WI38 (cell line): ENCODE measurements at regions not wholly inside any gene's neighbourhood (a gene's known extent, or its start where the extent isn't known, plus 50 kb on each side); places are given as distances from the start of the nearest gene placed in this dataset.

Source experiments
- H3K4me3 ChIP-seq: 2 replicates; pipeline ENCODE4 v1.5.1; 2011; ENCODE audit warnings: low read depth, mild to moderate bottlenecking, control low read depth, low read length
- TF ChIP-seq, protein P1 (sequence below): IDR thresholded peaks from 2 replicates; pipeline ENCODE4 v1.5.1; 2012; ENCODE audit warnings: low read depth, mild to moderate bottlenecking, control low read depth, low read length

DNA sequence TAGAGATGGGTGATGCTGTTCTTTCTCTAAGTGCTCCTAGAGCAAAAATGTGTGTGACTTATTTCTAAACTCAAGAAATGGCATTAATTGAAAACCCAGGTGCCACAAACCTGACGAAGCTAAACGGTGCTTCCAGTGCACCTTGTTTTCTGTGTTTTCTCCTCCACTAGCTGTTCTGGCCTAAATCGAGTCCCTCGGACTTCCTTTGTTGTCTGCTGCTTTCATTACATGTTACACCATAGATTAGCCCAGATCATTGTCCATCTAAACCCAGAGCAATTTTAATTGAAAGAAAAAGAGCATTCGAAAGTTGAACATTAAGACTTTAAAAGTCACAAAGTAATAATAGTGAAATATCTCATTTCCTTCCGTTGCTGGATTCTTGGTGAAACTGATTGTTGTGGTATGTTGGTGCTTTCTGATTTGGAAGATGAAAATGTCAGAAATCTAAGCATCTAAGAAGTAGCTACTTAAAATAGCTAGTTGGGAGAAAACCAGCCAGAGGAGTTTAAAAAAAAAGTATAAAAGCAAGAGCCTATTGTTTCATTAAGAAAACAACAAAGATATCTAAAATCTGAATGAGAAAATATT is 219.6 kb upstream of the G2E3 start:
- TF ChIP-seq, protein P1, sequence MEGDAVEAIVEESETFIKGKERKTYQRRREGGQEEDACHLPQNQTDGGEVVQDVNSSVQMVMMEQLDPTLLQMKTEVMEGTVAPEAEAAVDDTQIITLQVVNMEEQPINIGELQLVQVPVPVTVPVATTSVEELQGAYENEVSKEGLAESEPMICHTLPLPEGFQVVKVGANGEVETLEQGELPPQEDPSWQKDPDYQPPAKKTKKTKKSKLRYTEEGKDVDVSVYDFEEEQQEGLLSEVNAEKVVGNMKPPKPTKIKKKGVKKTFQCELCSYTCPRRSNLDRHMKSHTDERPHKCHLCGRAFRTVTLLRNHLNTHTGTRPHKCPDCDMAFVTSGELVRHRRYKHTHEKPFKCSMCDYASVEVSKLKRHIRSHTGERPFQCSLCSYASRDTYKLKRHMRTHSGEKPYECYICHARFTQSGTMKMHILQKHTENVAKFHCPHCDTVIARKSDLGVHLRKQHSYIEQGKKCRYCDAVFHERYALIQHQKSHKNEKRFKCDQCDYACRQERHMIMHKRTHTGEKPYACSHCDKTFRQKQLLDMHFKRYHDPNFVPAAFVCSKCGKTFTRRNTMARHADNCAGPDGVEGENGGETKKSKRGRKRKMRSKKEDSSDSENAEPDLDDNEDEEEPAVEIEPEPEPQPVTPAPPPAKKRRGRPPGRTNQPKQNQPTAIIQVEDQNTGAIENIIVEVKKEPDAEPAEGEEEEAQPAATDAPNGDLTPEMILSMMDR = no peak
- H3K4me3 ChIP-seq = no peak overlapping the region

DNA sequence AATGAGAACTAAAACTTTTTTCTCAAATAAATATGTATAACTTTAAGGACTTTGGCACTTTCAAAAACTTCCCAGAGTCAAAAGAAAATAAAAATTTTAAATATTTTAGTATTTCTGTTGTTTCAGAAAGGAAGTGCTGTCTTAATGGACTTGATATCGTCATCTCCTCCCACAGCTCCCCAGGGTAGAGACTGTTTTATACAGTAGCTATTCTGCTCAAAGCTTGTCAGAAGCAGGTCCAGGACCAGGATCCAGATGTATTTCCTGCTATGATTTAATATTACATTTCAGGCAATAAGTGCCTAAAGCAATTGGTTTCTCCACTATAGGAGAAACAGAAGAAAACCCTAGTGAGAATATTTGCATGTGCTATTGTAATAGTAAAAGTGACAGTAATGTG is 218.5 kb upstream of the G2E3 start:
- TF ChIP-seq, protein P1 = no peak
- no peak overlapping the region for H3K4me3 ChIP-seq

- TF ChIP-seq, protein P1 = no peak
- no peak overlapping the region for H3K4me3 ChIP-seq
Measured at GRCh38 chr14:30345511-30345910, 213.4 kb upstream of the G2E3 start.

GRCh38 chr14:30348445-30348844 is 210.5 kb upstream of the G2E3 start:
- TF ChIP-seq, protein P1 = no peak
- no peak overlapping the region for H3K4me3 ChIP-seq

DNA sequence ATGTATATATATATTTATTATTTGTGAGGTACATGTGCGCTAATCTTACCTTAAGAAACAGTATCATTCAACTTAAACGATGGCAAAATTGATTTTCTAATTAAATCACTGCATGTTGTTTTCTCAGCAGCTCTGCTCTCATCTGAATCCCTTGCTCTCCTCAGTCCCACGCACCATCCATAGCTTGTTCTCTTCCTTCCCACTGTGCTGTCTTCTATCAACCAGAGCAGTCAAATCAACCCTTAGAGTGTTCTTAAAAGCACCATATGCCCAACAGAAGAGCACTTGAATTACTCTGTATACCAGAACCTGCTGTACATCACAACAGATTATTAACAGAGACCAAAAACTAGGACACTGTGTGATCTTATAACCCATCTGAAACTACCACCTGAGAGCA is 209.4 kb upstream of the G2E3 start:
- no peak overlapping the region for H3K4me3 ChIP-seq
- TF ChIP-seq, protein P1 = no peak

DNA sequence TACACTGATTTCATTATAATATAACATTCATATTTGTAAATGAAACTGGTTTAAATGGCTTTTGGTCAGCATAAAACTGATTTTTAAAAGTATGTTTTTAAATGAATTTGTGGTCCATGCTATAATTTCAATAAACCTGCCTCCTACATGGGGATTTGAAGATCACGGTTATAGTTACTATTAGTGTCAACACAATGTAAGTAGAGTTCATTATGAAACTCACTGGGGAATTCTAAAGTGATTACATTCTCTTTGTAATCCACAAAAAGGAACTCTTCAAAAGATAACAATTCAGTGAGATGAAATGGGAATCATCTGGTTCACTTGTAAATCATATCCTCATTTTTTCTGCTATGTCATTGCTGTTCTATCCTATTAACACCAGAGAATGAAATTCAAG is 204.5 kb upstream of the G2E3 start:
- H3K4me3 ChIP-seq = no peak overlapping the region
- TF ChIP-seq, protein P1 = no peak

DNA sequence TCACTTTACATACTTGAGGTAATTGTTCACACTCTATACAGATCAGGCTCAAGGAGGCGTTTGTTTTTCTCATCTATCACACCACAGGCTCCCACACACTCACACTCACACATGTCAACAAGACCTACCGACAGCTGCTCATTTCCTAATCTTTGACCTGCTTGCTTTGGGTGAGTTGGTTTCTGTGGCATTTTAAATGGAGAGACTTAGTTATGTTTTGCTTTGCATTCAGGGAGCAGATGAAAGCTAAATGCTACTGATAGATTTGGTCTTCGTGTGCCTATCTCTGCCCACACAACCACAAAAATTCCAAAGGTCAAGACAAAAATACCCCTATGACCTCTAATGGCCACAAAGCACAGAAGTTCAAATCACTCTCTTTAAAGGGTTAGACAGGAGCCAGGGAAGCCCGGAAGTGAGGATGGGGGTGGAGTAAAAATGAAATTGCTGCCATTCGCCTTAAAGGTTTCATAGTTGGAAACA is 203.5 kb upstream of the G2E3 start:
- TF ChIP-seq, protein P1 = no peak
- no peak overlapping the region for H3K4me3 ChIP-seq
